ENCODE measurements at regions not wholly inside any gene's neighbourhood (a gene's known extent, or its start where the extent isn't known, plus 50 kb on each side); places are given as distances from the start of the nearest gene placed in this dataset.

GRCh38 chr3:55218577-55218976, 268.5 kb downstream of the WNT5A start:
- TF ChIP-seq, protein P1, sequence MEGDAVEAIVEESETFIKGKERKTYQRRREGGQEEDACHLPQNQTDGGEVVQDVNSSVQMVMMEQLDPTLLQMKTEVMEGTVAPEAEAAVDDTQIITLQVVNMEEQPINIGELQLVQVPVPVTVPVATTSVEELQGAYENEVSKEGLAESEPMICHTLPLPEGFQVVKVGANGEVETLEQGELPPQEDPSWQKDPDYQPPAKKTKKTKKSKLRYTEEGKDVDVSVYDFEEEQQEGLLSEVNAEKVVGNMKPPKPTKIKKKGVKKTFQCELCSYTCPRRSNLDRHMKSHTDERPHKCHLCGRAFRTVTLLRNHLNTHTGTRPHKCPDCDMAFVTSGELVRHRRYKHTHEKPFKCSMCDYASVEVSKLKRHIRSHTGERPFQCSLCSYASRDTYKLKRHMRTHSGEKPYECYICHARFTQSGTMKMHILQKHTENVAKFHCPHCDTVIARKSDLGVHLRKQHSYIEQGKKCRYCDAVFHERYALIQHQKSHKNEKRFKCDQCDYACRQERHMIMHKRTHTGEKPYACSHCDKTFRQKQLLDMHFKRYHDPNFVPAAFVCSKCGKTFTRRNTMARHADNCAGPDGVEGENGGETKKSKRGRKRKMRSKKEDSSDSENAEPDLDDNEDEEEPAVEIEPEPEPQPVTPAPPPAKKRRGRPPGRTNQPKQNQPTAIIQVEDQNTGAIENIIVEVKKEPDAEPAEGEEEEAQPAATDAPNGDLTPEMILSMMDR (IDR thresholded peaks at IDR 0.05), result no peak
- TF ChIP-seq POLR2A (IDR thresholded peaks at IDR 0.05; ENCODE audit: low read length) (no peak), EP300 (IDR thresholded peaks at IDR 0.05) (no peak), SMC3 (IDR thresholded peaks at IDR 0.05) (no peak), SREBF2 (IDR thresholded peaks at IDR 0.05) (no peak), CEBPB (IDR thresholded peaks at IDR 0.05) (no peak), ZC3H11A (IDR thresholded peaks at IDR 0.05) (no peak)
- TF ChIP-seq, protein P2, sequence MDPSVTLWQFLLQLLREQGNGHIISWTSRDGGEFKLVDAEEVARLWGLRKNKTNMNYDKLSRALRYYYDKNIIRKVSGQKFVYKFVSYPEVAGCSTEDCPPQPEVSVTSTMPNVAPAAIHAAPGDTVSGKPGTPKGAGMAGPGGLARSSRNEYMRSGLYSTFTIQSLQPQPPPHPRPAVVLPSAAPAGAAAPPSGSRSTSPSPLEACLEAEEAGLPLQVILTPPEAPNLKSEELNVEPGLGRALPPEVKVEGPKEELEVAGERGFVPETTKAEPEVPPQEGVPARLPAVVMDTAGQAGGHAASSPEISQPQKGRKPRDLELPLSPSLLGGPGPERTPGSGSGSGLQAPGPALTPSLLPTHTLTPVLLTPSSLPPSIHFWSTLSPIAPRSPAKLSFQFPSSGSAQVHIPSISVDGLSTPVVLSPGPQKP (IDR thresholded peaks at IDR 0.05; ENCODE audit: low read depth, low read length), result no peak
